ENCODE measurements at regions not wholly inside any gene's neighbourhood (a gene's known extent, or its start where the extent isn't known, plus 50 kb on each side); places are given as distances from the start of the nearest gene placed in this dataset.
"Not testable (repeated sequence)": the region's sequence is repeated elsewhere in the genome, so short reads cannot be mapped to it uniquely, and the experiment has no call there.

DNA sequence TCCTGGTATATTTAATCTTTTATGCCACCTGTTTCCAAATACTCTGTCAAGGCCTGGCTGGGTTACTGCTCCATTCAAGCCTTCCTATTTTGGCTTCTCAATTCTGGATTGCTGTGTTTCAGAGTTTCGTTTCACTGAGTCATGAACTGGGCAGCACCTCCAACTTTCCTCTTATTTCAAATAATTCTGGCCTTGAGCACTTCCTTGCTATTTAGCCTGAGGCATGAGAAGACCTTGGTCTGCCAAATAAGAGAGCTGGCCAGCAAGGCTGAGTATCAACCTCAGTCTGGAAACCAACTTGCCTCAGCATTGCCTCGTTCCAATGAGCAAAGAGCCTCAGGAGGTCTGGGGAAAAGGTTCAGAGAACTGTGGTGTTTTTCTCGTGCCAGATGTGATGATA lies 66.6 kb downstream of the TNFAIP3 start:
- TF ChIP-seq, protein P1, sequence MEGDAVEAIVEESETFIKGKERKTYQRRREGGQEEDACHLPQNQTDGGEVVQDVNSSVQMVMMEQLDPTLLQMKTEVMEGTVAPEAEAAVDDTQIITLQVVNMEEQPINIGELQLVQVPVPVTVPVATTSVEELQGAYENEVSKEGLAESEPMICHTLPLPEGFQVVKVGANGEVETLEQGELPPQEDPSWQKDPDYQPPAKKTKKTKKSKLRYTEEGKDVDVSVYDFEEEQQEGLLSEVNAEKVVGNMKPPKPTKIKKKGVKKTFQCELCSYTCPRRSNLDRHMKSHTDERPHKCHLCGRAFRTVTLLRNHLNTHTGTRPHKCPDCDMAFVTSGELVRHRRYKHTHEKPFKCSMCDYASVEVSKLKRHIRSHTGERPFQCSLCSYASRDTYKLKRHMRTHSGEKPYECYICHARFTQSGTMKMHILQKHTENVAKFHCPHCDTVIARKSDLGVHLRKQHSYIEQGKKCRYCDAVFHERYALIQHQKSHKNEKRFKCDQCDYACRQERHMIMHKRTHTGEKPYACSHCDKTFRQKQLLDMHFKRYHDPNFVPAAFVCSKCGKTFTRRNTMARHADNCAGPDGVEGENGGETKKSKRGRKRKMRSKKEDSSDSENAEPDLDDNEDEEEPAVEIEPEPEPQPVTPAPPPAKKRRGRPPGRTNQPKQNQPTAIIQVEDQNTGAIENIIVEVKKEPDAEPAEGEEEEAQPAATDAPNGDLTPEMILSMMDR (conservative IDR thresholded peaks at IDR 0.05): no peak
- H3K27ac ChIP-seq: no peak overlapping the region

DNA sequence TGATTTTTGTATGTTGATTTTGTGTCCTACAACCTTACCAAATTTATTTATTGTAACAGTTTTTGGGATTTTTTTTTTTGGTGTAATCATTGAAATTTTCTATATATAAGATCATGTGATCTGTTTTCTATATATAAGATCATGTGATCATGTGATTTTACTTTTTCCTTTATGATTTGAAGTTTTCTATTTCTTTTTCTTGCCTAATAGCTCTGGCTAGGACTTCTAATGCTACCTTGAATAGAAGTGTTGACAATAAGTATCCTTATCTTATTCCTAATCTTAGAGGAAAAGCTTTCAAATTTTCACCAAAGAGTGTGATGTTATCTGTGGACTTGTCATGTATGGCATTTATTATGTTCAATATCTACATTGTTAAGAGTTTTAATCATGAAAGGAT lies 69.7 kb downstream of the TNFAIP3 start:
- TF ChIP-seq ZFX (IDR thresholded peaks at IDR 0.05): no peak
- TF ChIP-seq, protein P1 (conservative IDR thresholded peaks at IDR 0.05): no peak
- H3K27ac ChIP-seq: no peak overlapping the region

DNA sequence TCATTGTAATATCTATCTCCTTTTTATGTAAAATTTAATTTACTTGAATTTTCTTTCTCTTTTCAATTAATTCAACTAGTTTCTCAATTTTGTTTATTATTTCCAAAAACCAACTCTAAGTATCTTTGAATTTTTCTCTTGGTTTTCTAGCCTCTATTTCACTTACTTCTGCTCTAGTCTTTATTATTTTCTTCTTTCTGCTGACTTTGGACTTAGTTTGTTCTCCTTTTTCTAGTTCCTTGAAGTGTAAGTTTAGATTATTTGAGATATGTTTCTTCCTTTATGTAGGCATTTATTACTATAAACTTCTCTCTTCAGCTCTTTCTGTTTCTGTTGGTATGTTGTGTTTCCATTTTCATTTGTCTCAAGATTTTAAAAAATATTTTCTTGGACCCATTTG lies 70.8 kb downstream of the TNFAIP3 start:
- TF ChIP-seq ZFX (IDR thresholded peaks at IDR 0.05): no peak
- TF ChIP-seq, protein P1 (conservative IDR thresholded peaks at IDR 0.05): no peak
- no peak overlapping the region for H3K27ac ChIP-seq

DNA sequence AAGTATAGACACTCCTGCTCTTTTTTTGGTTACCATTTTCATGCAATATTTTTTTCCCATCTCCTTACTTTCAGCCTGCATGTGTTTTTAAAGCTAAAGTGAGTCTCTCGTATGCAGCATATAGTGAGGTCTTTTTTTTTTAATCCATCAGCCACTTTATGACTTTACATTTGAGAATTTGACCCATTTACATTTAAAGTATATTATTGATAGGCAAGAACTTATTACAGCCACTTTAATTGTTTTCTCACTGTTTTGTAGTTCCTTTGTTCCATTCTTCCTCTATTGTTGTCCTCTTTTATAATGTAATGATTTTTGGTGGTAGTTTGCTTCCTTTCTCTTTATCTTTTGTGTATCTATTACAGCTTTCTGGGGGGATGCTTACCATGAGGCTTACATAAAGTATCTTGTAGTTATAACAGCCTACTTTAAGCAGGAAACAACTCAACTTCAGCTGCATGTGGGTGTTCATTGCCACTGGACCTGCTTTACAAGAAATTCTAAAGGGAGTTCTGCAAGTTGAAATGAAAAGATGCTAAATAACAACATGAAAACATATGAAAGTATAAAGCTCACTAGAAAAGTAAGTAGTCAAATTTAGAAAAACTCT lies 71.8 kb downstream of the TNFAIP3 start:
- no peak overlapping the region for H3K27ac ChIP-seq
- TF ChIP-seq, protein P1 (conservative IDR thresholded peaks at IDR 0.05): no peak
- TF ChIP-seq ZFX (IDR thresholded peaks at IDR 0.05): no peak

DNA sequence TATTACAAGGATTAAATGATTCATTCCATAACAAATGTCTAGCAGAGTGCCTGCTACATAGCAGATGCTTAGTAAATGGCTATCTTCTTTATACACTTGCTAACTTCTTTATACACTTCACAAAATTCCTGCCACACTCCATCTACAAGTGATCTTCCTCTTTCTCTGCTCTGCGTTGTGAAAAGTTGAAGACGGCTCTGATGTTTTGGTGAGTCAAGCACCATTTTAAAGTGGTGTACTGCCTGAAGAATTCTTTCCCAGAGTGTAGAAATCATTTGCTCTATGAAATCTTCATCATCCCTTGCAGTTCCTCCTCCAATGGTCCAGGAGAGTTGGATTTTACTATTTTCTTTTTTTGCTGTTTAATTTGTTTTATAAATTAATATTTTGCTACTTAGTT lies 74.9 kb downstream of the TNFAIP3 start:
- no peak for TF ChIP-seq ZFX (IDR thresholded peaks at IDR 0.05)
- TF ChIP-seq, protein P1 (conservative IDR thresholded peaks at IDR 0.05): no peak
- H3K27ac ChIP-seq: no peak overlapping the region

DNA sequence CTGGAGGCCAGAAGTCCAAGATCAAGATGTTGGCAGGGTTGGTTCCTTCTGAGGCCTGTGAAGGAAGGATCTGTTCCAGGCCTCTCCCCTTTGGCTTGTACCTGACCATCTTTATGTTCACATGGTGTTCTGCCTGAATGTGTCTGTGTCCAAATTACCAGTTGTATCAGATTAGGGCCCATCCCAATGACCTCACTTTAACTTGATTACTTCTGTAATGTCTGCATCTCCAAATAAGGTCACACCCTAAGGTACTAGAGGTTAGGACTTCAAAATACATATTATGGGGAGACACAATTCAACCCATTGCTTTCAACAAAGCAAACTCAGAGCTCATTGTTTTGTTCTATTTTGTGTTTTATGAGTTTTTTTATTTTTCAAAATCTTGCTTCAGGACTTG lies 75.7 kb downstream of the TNFAIP3 start:
- no peak overlapping the region for H3K27ac ChIP-seq
- no peak for TF ChIP-seq ZFX (IDR thresholded peaks at IDR 0.05)
- TF ChIP-seq, protein P1 (conservative IDR thresholded peaks at IDR 0.05): no peak

DNA sequence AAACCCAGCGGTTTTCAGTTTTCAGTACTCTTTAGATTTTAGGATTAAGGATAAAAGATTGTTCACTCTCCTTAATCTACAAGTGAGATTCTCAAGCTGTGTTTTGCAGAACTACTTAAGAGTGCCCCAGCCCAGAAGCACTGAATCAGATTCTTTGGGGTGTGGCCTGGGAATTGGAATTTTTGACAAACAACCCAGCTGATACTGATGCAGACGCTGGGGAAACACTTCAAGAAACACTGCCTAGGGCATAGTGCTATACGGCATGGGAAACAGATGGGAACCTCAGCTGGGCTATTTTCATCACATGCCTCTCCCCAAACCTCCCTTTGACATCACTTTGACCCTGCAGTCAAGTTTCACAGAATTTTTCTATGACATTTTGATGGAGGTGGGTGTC lies 77.3 kb downstream of the TNFAIP3 start:
- not testable (repeated sequence) for H3K27ac ChIP-seq

DNA sequence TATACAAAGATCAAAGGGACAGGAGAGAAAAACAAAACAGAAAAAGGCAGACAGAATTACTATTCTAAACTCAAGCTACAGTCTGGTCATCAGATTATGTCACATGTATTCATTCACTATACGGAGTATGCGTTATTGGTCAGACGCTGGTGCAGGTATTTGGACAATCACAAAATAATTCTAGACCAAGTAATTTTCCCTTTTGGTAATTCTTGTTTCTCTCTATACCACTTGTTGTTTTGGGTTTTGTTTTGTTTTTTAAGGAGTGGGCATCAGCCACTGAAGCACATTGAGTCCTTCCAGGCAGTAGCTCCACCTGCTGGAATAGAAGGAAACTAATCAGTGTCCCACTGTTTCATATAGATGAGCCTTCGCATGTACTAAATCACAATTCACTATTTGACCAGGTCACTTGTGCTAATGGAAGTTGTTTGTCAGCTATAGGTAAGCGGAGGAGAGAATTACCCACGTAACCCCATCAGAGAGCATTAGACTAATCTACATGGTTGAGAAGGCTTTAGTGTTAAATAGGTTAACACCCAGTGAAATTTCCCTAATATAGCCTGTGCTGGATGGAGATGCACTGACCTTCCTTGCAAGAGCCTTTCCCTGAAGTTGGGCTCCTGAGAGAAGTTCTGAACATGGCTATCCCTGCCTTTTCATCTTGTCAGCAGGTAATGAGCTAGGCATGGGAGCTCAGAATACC lies 77.9 kb downstream of the TNFAIP3 start:
- no peak overlapping the region for H3K27ac ChIP-seq
- TF ChIP-seq, protein P1 (conservative IDR thresholded peaks at IDR 0.05): peak; percentile 84
- TF ChIP-seq ZFX (IDR thresholded peaks at IDR 0.05): no peak

Measured in C4-2B (cell line).